Muscle of arm (tissue), 1 donor: ENCODE measurements at regions not wholly inside any gene's neighbourhood (a gene's known extent, or its start where the extent isn't known, plus 50 kb on each side); places are given as distances from the start of the nearest gene placed in this dataset.
"Not testable (repeated sequence)": the region's sequence is repeated elsewhere in the genome, so short reads cannot be mapped to it uniquely, and the experiment has no call there.

Experiments
- DNase-seq: peaks from one replicate; pipeline ENCODE4 v3.0.0-alpha.2; 2013

GRCh38 chr16:8187782-8188372, 402.4 kb downstream of the TMEM114 start:
- DNase-seq: no peak

- DNase-seq: no peak
These were observed 405.5 kb downstream of the TMEM114 start for GRCh38 chr16:8184854-8185253.

- no peak for DNase-seq
These were observed 406.9 kb downstream of the TMEM114 start for GRCh38 chr16:8183176-8184099.

- no peak for DNase-seq
These were observed 407.6 kb downstream of the TMEM114 start for GRCh38 chr16:8182761-8183160.

GRCh38 chr16:8179615-8180014, 410.7 kb downstream of the TMEM114 start:
- DNase-seq: no peak

- no peak for DNase-seq
These were observed 412.0 kb downstream of the TMEM114 start for GRCh38 chr16:8178271-8178670.

GRCh38 chr16:8175411-8175810, 414.9 kb downstream of the TMEM114 start:
- DNase-seq: no peak

GRCh38 chr16:8173111-8173644, 417.1 kb downstream of the TMEM114 start:
- DNase-seq: peak; percentile 75

- no peak for DNase-seq
These were observed 417.8 kb downstream of the TMEM114 start for GRCh38 chr16:8172551-8172950.

- DNase-seq: no peak
These were observed 422.3 kb downstream of the TMEM114 start for GRCh38 chr16:8168016-8168415.

GRCh38 chr16:8167436-8167835, 422.9 kb downstream of the TMEM114 start:
- no peak for DNase-seq

- no peak for DNase-seq
These were observed 432.3 kb downstream of the TMEM114 start for GRCh38 chr16:8158051-8158450.

- DNase-seq: no peak
These were observed 435.0 kb downstream of the TMEM114 start for GRCh38 chr16:8155275-8155674.

GRCh38 chr16:8146256-8147012, 443.9 kb downstream of the TMEM114 start:
- no peak for DNase-seq

GRCh38 chr16:8138666-8139065, 451.6 kb downstream of the TMEM114 start:
- no peak for DNase-seq

GRCh38 chr16:8137606-8138005, 452.7 kb downstream of the TMEM114 start:
- DNase-seq: no peak

- no peak for DNase-seq
These were observed 460.1 kb downstream of the TMEM114 start for GRCh38 chr16:8130197-8130596.

GRCh38 chr16:8127070-8127469, 463.2 kb downstream of the TMEM114 start:
- no peak for DNase-seq

- DNase-seq: no peak
These were observed 464.0 kb downstream of the TMEM114 start for GRCh38 chr16:8126313-8126712.

GRCh38 chr16:8120001-8120400, 470.3 kb downstream of the TMEM114 start:
- no peak for DNase-seq

- DNase-seq: no peak
These were observed 474.5 kb downstream of the TMEM114 start for GRCh38 chr16:8115814-8116213.

GRCh38 chr16:8114941-8115340, 475.4 kb downstream of the TMEM114 start:
- not testable (repeated sequence) for DNase-seq
